NCI-H2107 treated with DMSO at 0.1 percent for 48 hours (cell line): ENCODE measurements at regions not wholly inside any gene's neighbourhood (a gene's known extent, or its start where the extent isn't known, plus 50 kb on each side); places are given as distances from the start of the nearest gene placed in this dataset.
"Not testable (repeated sequence)": the region's sequence is repeated elsewhere in the genome, so short reads cannot be mapped to it uniquely, and the experiment has no call there.

Experiments
- DNase-seq: peaks from one replicate; lab custom pipeline; 2025; ENCODE audit not compliant: unreplicated experiment; lab: John Stamatoyannopoulos, UW

DNA sequence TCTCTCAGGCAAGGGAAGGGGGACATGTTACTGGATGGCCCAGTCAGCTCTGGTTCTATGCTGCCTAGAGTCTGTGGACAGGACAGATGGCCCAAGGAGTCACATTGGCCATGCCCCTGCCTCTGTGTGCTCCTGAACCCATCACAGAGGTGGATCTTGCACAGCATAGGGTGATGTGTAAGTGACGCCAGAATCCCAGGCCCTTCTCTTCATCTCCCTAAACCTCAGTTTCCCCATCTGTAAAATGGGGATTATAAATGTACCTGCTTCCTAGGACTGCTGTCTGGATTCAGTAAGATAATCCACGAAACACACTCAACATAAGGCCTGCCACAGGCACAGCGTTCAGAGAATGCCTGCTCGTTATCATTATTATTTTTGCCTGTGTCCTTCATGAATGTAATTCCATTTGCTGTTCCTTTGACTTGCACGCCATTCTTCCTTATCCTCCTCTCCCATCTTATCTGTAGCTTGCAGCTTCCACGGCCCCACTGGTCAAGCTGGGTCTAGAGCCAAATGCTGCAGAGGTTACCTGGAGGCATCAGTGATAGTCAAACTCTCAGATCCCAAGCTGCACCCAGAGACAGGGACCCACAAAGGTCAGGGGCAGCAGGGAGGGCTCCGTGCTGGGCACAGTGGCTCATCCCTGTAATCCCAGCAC, 207.0 kb downstream of the MN1 start:
- DNase-seq = no peak

DNA sequence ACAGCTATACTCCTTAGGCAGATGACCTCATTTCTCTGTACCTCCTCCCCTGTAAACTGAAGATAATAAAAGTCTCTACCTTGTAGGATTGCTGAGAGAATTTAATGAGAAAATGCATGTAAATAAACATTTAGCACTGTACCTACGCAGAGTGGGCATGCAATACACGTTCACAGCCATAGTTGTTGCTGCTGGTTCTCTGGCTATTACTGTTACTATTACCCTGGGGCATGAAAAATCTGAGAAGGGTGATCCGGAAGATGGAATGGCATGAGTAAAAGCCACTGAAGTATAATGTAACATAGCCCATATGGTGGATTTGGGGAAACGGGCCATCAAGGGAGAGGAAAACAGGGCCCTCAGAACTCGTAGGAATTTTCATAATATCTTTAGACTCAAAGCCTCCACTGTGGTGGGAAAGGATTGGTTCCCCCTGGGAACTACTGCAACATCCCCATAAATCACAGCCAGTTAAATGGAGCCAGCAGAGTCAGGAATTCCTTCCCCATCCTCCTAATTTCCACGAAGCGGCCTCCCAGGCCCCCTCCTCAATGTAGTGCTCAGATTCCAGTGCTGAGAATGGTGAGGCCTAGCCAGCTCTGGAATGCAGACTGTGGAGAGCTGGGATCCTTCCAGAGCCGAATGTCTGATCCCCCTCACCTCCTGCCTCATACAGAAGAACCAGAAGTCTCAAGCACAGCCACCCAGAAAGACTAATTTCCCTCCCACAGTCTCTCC, 205.3 kb downstream of the MN1 start:
- no peak for DNase-seq

DNA sequence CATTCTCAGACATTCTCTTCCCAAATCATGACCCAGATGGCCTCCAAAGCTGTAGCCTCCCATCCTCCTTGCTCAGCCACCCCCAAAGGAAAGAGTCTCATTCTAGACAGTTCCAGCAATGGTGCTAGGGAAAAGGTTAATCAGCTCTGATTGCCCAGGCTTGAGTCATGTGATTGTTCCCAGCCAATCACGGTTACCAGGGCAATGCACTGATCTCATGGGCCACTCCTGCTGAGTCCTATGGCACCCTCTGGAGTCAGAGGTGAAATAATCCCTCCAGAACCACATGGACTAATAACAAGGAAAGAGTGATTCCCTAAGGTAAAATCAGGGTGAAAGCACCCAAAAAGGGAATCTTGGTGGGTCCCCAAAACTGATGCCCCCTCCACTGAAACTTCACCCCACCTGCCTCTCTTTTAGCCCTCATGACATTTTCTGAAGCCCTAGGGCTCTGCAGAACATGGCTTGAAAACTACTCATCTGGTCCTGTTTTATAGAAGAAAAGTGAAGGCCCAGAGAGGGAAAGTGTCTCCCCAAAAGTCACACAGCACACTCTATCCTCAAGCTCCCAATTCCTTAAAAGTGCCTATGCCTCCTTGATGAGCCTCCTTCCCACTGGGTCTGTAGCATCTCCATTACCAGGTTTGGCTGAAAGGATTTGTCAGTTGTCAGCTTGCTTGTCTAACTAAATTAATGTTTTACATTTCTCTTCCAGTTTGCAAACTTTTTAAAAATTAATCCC, 203.7 kb downstream of the MN1 start:
- no peak for DNase-seq

DNA sequence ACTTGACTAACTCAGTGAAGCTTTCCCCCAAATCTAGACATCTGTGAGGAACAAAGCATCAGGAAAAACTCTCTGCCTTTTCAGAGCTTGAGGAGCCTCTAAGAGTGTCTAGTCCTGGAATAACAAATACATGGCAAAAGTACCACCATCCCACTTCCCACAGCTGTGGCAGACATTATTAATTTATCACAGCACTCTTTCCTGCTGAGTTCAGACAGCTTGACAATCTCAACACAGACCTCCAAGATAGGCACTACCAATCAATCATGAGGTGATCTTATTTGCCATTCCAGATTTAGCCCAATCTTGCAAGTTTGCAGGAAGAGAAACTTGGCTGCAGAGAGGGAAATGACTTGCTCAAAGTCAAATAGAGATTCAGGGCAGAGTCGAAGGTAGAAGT, 202.8 kb downstream of the MN1 start:
- DNase-seq = no peak

DNA sequence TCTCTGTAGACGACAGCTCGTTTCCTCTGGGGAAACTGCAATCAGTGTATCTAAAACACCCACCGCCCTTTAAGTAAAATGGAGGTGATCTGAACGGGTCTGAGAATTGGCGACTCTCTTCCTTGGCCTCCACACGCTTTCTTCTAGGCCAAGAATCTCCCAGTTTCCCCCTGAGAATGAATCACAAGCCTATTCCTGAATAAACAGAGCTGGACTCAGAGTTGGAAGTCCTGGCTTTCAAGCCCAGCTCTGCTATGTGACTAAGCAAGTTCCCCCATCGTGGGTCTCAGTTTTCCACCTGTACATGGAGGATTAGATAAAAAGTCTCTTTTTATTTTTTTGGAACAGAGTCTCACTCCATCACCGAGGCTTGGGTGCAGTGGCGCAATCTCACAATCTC, 200.4 kb downstream of the MN1 start:
- DNase-seq = no peak

DNA sequence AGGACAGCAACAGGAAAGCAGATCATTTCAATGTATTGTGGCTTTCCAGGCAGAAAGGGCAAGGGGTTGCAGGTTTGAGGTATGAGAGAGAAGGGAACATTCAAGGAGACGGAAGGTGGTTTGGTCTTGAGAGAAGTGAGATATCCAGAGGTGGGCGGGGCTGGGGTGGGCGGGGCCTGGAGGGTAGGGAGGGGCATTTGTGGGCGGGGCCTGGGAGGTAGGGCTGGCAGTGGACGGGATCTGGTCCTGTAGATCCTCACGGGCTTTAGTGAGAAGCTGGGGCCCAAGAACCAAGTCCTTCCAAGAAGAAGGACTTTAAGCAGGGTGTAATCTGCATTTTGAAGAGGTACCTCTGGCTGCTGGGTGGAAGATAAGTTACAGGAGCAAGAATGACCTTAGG, 199.2 kb downstream of the MN1 start:
- no peak for DNase-seq

DNA sequence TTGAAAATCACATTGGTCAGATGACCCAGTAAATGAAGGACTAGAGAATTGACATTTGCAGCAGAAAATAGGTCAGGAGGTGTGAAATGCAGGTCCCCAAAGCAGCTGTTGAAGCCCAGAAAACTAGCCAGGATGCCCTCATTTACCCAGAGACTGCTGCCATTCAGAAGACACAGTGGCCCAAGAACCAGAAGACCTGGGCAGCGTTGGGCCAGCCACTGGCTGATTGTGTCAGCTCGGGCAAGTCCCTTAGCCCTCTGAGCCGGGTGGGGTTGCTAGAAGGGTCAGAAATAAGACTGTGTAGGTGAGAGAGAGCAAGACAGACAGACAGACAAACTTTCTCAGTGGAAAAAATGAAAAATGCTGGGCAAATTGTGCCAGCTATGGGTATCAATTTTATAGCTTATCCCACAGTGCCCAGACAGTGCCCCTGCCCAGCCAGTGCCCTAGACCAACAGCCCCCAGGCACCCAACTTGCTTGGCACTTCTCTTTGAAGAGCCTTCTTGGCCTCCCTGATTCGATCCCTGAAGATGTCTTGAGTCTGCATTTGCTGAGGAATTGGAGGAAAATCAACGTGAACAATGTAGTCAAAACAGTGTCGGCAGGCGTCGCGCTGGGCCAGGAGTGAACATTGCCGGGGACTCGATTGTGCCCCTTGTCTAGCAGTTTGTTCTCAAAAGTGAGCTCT, 198.3 kb downstream of the MN1 start:
- no peak for DNase-seq

DNA sequence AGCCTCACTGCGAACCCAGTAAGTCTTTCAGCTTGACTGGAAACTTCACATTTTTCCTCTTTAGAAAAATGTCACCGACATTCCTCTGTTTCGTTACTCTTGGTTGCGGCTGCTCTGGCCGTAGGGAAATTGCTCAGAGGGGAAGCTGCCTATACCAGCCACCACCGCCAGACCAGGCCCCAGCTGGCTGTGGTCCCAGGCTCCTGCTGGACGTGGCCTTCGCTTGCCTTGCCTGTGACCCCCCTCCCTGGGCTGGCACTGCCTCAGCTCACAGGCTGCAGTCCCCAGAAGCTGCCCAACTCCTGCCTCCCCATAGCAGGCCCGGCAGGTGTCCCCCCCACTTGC, 197.8 kb downstream of the MN1 start:
- no peak for DNase-seq

DNA sequence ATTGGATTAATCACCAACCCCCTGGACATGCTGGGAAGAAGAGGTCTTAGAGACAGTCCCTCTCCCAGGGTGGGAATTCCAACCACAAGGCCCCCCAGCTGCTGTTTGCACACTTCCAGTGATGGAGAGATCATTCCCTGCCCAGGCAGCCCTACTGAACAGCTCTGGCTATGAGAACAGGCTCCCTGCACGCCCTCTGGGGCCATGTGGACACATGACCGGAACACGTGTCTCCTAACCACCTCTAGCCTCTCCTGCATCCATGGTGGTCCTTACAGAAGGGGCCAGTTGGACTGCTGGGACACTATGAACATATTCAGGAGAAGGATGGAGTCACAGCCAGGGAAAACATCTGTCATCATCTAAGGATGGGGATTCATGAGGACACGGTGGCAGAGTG, 196.2 kb downstream of the MN1 start:
- no peak for DNase-seq

DNA sequence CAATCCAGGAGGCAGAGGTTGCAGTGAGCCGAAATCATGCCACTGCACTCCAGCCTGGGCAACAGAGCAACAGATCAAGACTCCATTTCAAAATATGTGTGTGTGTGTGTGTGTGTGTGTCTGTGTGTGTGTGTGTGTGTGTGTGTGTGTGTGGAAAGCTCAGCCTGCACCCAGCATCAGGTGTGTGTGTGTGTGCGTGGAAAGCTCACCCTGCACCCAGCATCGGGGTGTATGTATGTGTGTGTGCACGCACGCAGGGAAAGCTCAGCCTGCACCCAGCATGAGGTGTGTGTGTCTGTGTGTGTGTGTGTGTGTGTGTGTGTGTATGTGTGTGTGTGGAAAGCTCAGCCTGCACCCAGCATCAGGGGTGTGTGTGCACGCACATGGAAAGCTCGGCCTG, 193.8 kb downstream of the MN1 start:
- not testable (repeated sequence) for DNase-seq

DNA sequence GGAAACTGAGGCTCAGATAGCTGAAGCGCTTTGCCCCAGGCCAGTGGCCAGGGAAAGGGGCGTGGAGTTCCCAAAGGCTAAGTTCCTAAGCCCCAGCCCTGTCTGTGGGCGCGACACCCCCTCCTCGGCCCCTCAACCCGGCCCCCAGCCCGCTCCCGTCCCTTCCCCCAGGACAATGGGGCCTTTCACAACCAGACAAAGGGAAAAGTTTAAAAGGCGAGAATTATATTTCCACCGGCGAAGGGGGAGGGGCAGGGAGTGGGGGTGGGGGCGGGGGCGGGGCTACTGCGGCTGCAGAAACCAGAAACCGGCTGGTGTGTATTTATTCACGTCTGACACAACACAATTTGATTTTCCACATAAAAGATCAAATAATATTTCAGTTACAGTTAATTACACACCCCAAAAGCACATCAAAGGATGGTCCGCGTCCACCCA, 192.1 kb downstream of the MN1 start:
- DNase-seq = no peak

DNA sequence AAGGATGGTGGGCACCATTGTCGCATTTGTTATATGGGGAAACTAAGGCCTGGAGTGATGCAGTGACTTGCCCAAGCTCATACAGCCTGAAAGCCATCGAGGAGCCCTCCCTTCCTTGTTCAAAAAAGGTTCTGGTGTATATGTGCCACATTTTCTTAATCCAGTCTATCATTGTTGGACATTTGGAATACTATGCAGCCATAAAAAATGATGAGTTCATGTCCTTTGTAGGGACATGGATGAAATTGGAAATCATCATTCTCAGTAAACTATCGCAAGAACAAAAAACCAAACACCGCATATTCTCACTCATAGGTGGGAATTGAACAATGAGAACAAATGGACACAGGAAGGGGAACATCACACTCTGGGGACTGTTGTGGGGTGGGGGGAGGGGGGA, 191.4 kb downstream of the MN1 start:
- DNase-seq = not testable (repeated sequence)

DNA sequence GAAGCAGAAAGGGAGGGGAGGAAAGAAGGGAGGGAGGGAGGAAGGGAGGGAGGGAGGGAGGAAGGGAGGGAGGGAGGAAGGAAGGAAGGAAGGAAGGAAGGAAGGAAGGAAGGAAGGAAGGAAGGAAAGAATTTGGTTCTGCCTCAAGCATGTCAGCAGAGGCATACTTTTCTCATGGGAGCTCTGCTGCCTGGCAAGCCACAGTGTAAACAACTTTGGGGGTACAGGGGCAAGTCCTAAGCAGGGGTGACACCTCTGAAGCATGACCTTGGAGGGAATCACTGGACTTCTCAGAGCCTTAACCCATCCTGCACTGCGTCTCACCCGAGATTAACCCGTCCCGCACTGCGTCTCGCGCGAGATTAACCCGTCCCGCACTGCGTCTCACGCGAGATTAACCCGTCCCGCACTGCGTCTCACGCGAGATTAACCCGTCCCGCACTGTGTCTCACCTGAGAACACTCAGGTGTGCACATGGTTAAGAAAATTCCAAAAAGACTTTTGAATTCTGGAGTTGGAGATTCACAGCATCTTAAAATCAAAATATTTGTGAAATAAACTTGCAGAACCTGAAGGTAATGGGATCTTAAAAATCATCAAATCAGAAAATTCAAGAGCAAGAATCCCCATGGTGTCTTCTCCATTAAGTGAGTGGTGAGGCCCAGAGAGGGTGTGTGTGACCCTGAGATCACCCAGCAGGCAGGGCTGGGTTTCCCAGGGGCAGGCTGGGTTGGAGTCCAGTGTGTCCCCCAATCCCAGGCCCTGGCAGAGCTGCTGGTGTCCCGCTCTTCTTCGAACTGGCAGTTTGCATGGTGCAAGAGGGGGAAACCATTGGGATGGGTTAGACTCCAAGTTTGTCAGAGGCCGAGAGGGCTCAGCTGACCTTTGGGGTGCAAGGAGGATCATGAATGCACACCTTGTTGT, 190.4 kb downstream of the MN1 start:
- no peak for DNase-seq

DNA sequence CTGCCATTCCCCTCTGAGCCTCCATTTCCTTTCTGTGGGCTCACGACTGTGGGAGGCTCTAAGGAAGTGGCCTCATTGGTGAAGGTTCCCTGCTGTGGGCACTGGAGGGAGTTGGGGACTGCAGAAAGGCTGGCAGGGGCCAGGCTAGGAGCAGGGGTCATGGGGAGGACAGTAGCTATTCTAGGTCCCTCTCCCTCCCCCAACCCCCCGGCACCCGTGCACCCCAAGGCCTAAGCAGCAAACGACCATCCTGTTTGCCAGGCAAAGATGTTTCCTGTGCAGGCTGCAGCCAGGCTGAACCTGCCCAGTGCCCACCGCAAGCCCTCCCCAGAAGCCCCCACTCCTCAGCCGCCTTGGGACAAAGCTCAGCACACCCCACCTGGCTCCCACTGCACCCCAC, 189.4 kb downstream of the MN1 start:
- DNase-seq = no peak

DNA sequence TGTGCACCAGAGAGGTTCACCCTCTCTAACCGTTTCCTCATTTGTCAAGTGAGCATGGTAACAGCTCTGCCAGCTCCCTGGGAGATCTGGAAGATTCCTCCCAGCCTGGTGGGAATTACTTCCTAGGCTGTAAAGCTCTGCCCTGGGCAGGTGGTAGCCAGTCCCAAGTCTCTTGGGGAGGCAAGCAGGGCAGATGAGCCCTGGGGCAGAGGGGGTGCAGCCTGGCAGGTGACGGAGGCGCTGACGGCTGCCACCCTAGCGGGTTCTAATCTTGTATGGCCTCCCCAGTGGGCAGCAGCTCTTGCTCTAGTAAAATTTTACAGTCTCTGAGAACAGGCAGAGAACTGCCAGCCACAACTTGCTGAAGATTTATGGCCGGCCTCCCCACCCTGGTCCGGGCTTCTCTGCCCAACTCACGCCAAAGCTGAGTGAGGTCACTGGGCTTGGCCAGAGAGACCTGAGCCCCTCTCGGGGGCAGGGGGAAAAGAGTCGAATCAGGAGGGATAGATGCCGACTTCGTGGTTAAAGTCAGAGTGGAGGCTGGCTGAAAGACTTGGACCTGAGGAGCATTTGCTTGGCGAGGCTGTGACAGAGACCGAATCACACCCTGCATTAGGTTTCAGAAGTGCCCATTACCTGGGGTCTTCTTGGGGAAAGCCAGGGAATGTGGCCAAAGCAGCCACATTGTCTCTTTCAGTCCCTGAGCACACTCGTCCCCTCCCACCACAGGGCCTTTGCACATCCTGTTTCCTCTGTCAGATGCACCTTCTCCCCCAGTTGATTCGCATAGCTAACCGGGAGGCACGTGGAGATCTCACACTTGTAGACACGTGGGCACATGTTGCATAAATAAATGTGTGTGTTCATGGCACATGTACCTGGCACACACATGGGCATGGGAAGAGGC, 188.2 kb downstream of the MN1 start:
- DNase-seq = no peak

DNA sequence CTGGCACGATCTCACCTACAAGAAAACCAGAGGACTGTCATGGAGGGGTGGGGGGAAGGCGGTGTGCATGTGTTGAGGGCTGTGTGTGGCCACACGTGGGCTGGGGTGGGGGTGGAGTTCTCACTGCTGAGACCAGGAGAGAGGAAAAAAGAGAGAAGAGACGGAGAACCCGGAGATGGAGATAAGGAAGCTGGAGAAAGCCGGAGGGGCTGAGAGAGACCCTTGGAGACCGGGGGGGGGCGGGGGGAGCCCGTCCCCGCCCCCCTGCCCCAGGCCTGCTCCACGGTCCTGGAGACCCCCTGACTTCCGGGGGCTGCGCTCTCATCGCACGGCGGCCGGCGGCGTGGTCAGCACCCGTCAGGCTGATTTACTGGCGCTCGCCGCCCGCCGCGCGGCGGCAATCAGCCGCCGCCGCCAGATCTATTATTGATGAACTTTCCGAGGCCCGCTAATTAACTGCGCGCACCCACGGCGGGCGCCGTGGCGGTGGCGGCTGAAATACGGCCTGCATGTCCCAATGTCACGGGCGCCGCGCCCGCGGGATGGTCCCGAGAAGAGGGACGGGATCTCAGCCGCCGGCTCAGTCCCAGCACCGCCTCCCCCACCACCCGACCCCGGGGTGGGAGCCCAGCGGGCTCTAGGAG, 187.4 kb downstream of the MN1 start:
- no peak for DNase-seq

DNA sequence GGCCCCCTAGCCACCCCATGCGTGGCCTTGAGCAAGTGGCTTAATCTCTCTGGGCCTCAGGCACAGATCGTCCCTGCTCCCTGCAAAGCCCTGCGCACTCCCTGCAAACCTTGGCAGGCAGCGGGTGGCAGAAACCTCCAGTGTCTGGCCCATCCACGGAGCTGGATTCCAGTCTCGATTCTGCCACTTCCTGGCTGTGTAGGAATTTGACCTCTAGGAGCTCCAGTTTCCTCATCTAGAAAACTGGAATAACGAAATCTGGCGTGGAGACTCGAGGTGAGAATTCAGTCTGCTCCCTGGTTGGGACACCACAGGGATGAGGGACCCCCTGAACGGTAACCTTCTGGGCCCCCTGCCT, 186.9 kb downstream of the MN1 start:
- DNase-seq = no peak

DNA sequence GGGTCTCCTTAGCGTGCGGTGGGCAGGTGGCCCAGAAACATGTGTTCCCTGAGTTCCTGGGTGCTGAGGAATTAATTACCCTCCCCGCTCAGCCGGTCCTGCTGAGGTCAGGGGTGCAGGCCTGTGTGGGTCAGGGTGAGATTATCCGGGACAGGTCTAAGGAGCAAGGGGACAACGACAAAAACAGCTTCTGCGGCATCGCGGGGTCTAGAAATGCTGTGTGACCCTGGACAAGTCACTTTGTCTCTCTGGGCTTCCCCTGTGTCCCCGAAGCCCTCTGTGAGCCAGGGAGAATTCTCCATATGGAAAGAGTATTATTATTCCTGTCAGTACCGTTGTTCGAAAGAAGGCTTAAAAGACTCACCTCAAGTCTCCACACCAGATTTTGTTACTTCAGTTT, 186.1 kb downstream of the MN1 start:
- DNase-seq = no peak

DNA sequence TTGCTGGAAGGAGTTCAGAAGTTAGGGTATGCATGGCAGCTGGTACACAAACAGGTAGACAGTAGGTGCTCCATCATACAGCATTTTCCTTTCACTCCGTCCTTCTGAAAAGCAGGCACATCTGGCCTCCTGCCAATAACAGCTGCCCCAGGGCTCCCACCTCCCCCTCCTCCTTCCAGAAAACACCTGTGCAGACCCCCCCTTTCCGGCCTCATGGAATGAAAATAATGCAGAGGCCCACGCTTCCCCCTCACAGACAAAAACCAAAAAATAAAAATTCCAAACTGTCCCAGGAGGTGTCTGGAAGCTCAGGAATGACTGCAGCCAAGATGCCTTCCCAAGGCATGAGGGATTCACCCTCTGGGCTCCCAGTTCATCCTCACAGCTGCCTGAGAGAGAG, 185.5 kb downstream of the MN1 start:
- no peak for DNase-seq
